H1 (cell line): ENCODE measurements at regions not wholly inside any gene's neighbourhood (a gene's known extent, or its start where the extent isn't known, plus 50 kb on each side); places are given as distances from the start of the nearest gene placed in this dataset.
"Not testable (repeated sequence)": the region's sequence is repeated elsewhere in the genome, so short reads cannot be mapped to it uniquely, and the experiment has no call there.

Source experiments
- CTCF ChIA-PET: fragments of 300-600 bp; sonication (Branson Sonifier 250); formaldehyde crosslinking; loops from one replicate; lab custom pipeline; 2021; ENCODE audit not compliant: partially characterized antibody; lab: Charles Lee
- POLR2A ChIA-PET: fragments of 300-600 bp; sonication (Branson Sonifier 250); formaldehyde crosslinking; loops from one replicate; lab custom pipeline; 2021; ENCODE audit warnings: inconsistent platforms; ENCODE audit not compliant: partially characterized antibody; lab: Charles Lee
- DNase-seq, 2 experiments: peaks; one replicate each; pipeline versions ENCODE4 v3.0.0 to v3.0.0-alpha.2; 2010 to 2022; ENCODE audit warnings: low spot score in 2 of 2, low read depth in 1 of 2, mixed read lengths in 1 of 2
- FAIRE-seq: peaks from 2 replicates; lab custom pipeline; 2011; peaks lifted over from hg19 to GRCh38; lab: Jason Lieb, UNC
- H2AFZ ChIP-seq: 2 replicates; pipeline ENCODE4 v1.8.1; 2012; ENCODE audit warnings: low read length, inconsistent platforms
- H2AK5ac ChIP-seq: 2 replicates; pipeline ENCODE4 v1.6.1; 2013; ENCODE audit warnings: low read depth, low read length
- H2BK120ac ChIP-seq: replicated peaks from 2 replicates; pipeline ENCODE3; 2013; ENCODE audit warnings: low read depth, low read length, inconsistent platforms
- H2BK12ac ChIP-seq: 2 replicates; pipeline ENCODE4 v1.6.1; 2013; ENCODE audit warnings: low read depth, low read length
- H2BK15ac ChIP-seq: 2 replicates; pipeline ENCODE4 v1.6.1; 2013; ENCODE audit warnings: low read length
- H2BK20ac ChIP-seq: 2 replicates; pipeline ENCODE4 v1.6.1; 2013; ENCODE audit warnings: low read length
- H2BK5ac ChIP-seq: 2 replicates; pipeline ENCODE4 v1.6.1; 2013; ENCODE audit warnings: low read depth, low read length
- H3K14ac ChIP-seq: 2 replicates; pipeline ENCODE4 v1.6.1; 2013; ENCODE audit warnings: inconsistent platforms; ENCODE audit not compliant: insufficient read length
- H3K18ac ChIP-seq: 2 replicates; pipeline ENCODE4 v1.6.1; 2013; ENCODE audit warnings: low read length; ENCODE audit errors: extremely low read depth
- H3K23ac ChIP-seq: 2 replicates; pipeline ENCODE4 v1.6.1; 2013; ENCODE audit warnings: inconsistent platforms; ENCODE audit not compliant: insufficient read length
- H3K23me2 ChIP-seq: 2 replicates; pipeline ENCODE4 v1.6.1; 2013; ENCODE audit warnings: low read depth, low read length
- H3K27ac ChIP-seq: 2 replicates; pipeline ENCODE4 v1.6.1; 2011; ENCODE audit warnings: low read depth, low read length, inconsistent platforms
- H3K27me3 ChIP-seq, 4 experiments: replicated peaks in 1 of 4; 1 replicate in 1 of 4; 2 replicates in 3 of 4; pipeline versions ENCODE4 v1.6.1 to v1.8.1; 2011 to 2013; ENCODE audit warnings: low read length in 3 of 4, mild to moderate bottlenecking in 3 of 4, inconsistent platforms in 2 of 4, mixed read lengths in 2 of 4, moderate library complexity in 1 of 4; ENCODE audit not compliant: control insufficient read depth in 3 of 4, insufficient read depth in 3 of 4; ENCODE audit errors: extremely low read depth in 1 of 4
- H3K36me3 ChIP-seq, 4 experiments: 2 replicates each; pipeline versions ENCODE4 v1.6.1 to v1.8.1; 2011 to 2013; ENCODE audit warnings: mild to moderate bottlenecking in 4 of 4, low read length in 3 of 4, moderate library complexity in 2 of 4, control low read depth in 1 of 4, inconsistent platforms in 1 of 4; ENCODE audit not compliant: insufficient read depth in 4 of 4, control insufficient read depth in 2 of 4
- H3K4ac ChIP-seq: replicated peaks from 2 replicates; pipeline ENCODE3; 2013; ENCODE audit warnings: low read length, low read depth, mixed read lengths, inconsistent platforms; ENCODE audit not compliant: insufficient read length
- H3K4me1 ChIP-seq, 4 experiments: replicated peaks in 1 of 4; 1 replicate in 1 of 4; 2 replicates in 3 of 4; pipeline versions ENCODE4 v1.6.1 to v1.8.1; 2011 to 2013; ENCODE audit warnings: low read length in 3 of 4, inconsistent platforms in 2 of 4, mixed read lengths in 1 of 4; ENCODE audit not compliant: insufficient read depth in 4 of 4, control insufficient read depth in 3 of 4
- H3K4me2 ChIP-seq, 2 experiments: 2 replicates each; pipeline versions ENCODE4 v1.6.1 to v1.8.1; 2011 to 2013; ENCODE audit warnings: low read depth in 2 of 2, low read length in 2 of 2, control low read depth in 1 of 2, inconsistent platforms in 1 of 2, mild to moderate bottlenecking in 1 of 2; ENCODE audit not compliant: insufficient read depth in 1 of 2
- H3K4me3 ChIP-seq, 4 experiments: fragments of 200-600, 300-600 bp in 1 of 4; sonication (generic), shearing (Covaris generic), sonication (Bioruptor Twin) in 1 of 4; 2 replicates each; pipeline versions ENCODE4 v1.5.1 to v1.8.1; 2011 to 2016; ENCODE audit warnings: low read length in 4 of 4, low read depth in 3 of 4, control low read depth in 2 of 4, inconsistent platforms in 2 of 4, mild to moderate bottlenecking in 2 of 4, mixed read lengths in 1 of 4, moderate library complexity in 1 of 4; ENCODE audit not compliant: insufficient read depth in 2 of 4; ENCODE audit errors: extremely low read depth in 1 of 4
- H3K56ac ChIP-seq: replicated peaks from 2 replicates; pipeline ENCODE3; 2013; ENCODE audit warnings: low read depth, mild to moderate bottlenecking, mixed read lengths, low read length, inconsistent platforms; ENCODE audit not compliant: insufficient read length
- H3K79me1 ChIP-seq: 2 replicates; pipeline ENCODE4 v1.6.1; 2013; ENCODE audit warnings: low read depth, low read length, control low read depth
- H3K79me2 ChIP-seq, 2 experiments: 2 replicates each; pipeline versions ENCODE4 v1.6.1 to v1.8.1; 2012 to 2013; ENCODE audit warnings: low read length in 2 of 2, mild to moderate bottlenecking in 2 of 2, inconsistent platforms in 1 of 2; ENCODE audit not compliant: insufficient read depth in 2 of 2, control insufficient read depth in 1 of 2
- H3K9ac ChIP-seq, 4 experiments: replicated peaks in 1 of 4; 1 replicate in 1 of 4; 2 replicates in 3 of 4; pipeline versions ENCODE4 v1.6.1 to v1.8.1; 2011 to 2013; ENCODE audit warnings: low read depth in 3 of 4, low read length in 3 of 4, control low read depth in 2 of 4, mild to moderate bottlenecking in 2 of 4, moderate library complexity in 2 of 4, inconsistent platforms in 1 of 4; ENCODE audit errors: extremely low read depth in 1 of 4
- H3K9me3 ChIP-seq, 2 experiments: 2 replicates each; pipeline versions ENCODE4 v1.6.1 to v1.8.1; 2012 to 2013; ENCODE audit warnings: mild to moderate bottlenecking in 2 of 2, moderate library complexity in 2 of 2, control low read depth in 1 of 2, inconsistent platforms in 1 of 2, low read depth in 1 of 2, low read length in 1 of 2, mixed read lengths in 1 of 2; ENCODE audit not compliant: insufficient read depth in 2 of 2
- H4K20me1 ChIP-seq, 2 experiments: replicated peaks in 1 of 2; 2 replicates each; pipeline versions ENCODE3 to v1.8.1; 2011 to 2013; ENCODE audit warnings: inconsistent platforms in 2 of 2, low read length in 2 of 2, mild to moderate bottlenecking in 1 of 2; ENCODE audit not compliant: insufficient read depth in 2 of 2, control insufficient read depth in 1 of 2
- H4K5ac ChIP-seq: 2 replicates; pipeline ENCODE4 v1.6.1; 2013; ENCODE audit warnings: low read length, low read depth, mixed read lengths, inconsistent platforms; ENCODE audit not compliant: insufficient read length
- H4K8ac ChIP-seq: 2 replicates; pipeline ENCODE4 v1.8.0; 2013; ENCODE audit warnings: mild to moderate bottlenecking, moderate library complexity, low read length, inconsistent platforms; ENCODE audit not compliant: insufficient read depth; ENCODE audit errors: extremely low read depth
- H4K91ac ChIP-seq: replicated peaks from 2 replicates; pipeline ENCODE3; 2013; ENCODE audit warnings: low read length, mixed read lengths, inconsistent platforms; ENCODE audit not compliant: insufficient read length

- H4K5ac ChIP-seq, DNase-seq, H2AK5ac ChIP-seq, H3K36me3 ChIP-seq, H2BK120ac ChIP-seq, H2BK15ac ChIP-seq, H4K20me1 ChIP-seq, H3K27me3 ChIP-seq, H3K23ac ChIP-seq, H3K14ac ChIP-seq, POLR2A ChIA-PET, H3K23me2 ChIP-seq, H4K91ac ChIP-seq, H3K4me1 ChIP-seq, H2BK5ac ChIP-seq, H3K4me3 ChIP-seq, H3K4ac ChIP-seq, H3K27ac ChIP-seq, H4K8ac ChIP-seq, H2BK20ac ChIP-seq, H3K56ac ChIP-seq, H3K9ac ChIP-seq, H2AFZ ChIP-seq, H3K4me2 ChIP-seq, H3K18ac ChIP-seq, H3K9me3 ChIP-seq, H3K79me1 ChIP-seq, H3K79me2 ChIP-seq, FAIRE-seq, CTCF ChIA-PET, H2BK12ac ChIP-seq: not testable (repeated sequence)
These were observed 78.8 kb upstream of the CDC42EP3 start for GRCh38 chr2:37750286-37750685.
